ENCODE measurements at regions not wholly inside any gene's neighbourhood (a gene's known extent, or its start where the extent isn't known, plus 50 kb on each side); places are given as distances from the start of the nearest gene placed in this dataset.

DNA sequence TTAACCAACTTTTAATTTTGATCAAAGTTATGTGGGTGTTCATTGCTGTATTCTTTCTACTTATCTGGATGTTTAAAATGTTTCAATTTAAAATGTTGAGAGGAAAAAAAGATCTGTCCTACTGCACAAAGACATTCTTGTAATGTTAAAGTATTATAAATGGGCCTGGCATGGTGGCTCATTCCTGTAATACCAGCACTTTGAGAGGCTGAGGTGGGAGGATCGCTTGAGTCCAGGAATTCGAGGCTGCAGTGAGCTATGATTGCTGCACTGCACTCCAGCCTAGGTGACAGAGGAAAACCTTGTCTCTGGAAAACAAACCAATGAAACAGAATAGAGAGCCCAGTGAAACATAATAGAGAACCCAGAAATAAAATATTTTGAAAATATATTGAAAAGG lies 65.5 kb upstream of the LRRC8B start:
- intact Hi-C loops (cut with micrococcal nuclease; ENCODE audit: unreplicated experiment), result loop anchor here (5.0 kb wide), 1 partner anchor 77 kb away; no protein-coding TSS in a partner anchor

DNA sequence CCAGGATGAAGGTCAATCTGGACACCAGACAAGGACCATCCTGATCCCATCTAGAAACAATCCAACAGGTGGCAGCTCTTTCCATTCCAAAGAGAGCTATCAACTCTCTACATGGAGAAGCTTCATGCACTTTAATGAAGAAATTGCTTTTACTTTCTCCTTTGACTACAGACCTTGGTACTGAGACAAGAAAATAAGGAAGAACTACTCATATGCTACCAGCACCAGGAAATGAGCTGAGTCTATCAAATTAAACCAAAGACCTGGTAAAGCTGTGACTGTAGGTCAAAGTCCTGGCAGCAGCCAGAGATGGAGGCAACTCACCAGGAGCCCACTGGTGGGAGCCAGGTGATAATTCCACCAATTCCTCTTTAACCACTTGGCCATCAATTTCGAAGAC lies 64.3 kb upstream of the LRRC8B start:
- ChIA-PET POLR2A (no interaction called here), CTCF (ENCODE audit: low intra/inter-chr PET ratio, low total read pairs) (no interaction called here)
- in situ Hi-C loops (cut with HindIII; ENCODE audit: extremely low pct_ligation_motif_present, low pct_unique_long_range_greater_than_20kb), result loop anchor here (25.0 kb wide), 1 partner anchor 448 kb away; the partner anchor contains the start of gene GBP3
- Histone ChIP-seq H3K4me2 (ENCODE audit: low read depth, low read length) (no peak overlapping the region), H3K27ac (ENCODE audit: extremely low read length, insufficient read depth, low read length) (no peak overlapping the region), H4K20me1 (ENCODE audit: insufficient read depth, low read length) (no peaks in the 10 kb centered on the region), H3K79me2 (ENCODE audit: insufficient read depth, low read length) (no peaks in the 10 kb centered on the region), H3K9me3 (ENCODE audit: low read length) (no peaks in the 10 kb centered on the region), H3K4me1 (ENCODE audit: insufficient read depth, low read length) (no peaks in the 10 kb centered on the region), H3K4me3 (replicated peaks in 1 of 3; ENCODE audit: insufficient read depth in 1 of 3, low read depth in 2 of 3, low read length in 3 of 3) (no peak overlapping the region), H3K36me3 (replicated peaks in 1 of 2; ENCODE audit: control insufficient read depth in 1 of 2, insufficient read depth in 2 of 2, low read length in 2 of 2) (no peaks in the 10 kb centered on the region), H2AFZ (ENCODE audit: low read length) (no peak overlapping the region), H3K9ac (ENCODE audit: insufficient read depth, low read depth, low read length) (no peak overlapping the region), H3K27me3 (ENCODE audit: control insufficient read depth in 1 of 2, insufficient read depth in 2 of 2, low read length in 2 of 2) (no peaks in the 10 kb centered on the region)
- intact Hi-C loops (cut with micrococcal nuclease; ENCODE audit: unreplicated experiment), result no loop called here
- no TSS peak for BruUV-seq (replicated peaks)
- DNase-seq (ENCODE audit: low spot score), result no peak
- ATAC-seq, result no peak
- 0% methylated on average over 1 of the region's 1 CpG for WGBS (ENCODE audit: low lambda C conversion rate)
- FAIRE-seq, result no peak
- no peak for TF ChIP-seq ZNF251 (CRISPR knock-in tag; IDR thresholded peaks at IDR 0.05)
- TF ChIP-seq, protein P1, sequence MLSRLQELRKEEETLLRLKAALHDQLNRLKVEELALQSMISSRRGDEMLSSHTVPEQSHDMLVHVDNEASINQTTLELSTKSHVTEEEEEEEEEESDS (CRISPR knock-in tag; IDR thresholded peaks at IDR 0.05; ENCODE audit: borderline replicate concordance), result no peak
- no peak for TF ChIP-seq ZBTB34 (CRISPR knock-in tag; IDR thresholded peaks at IDR 0.05)
- TF ChIP-seq NRL (CRISPR knock-in tag; IDR thresholded peaks at IDR 0.05; ENCODE audit: borderline replicate concordance), result no peak
- no peak for TF ChIP-seq KDM6A (CRISPR knock-in tag; IDR thresholded peaks at IDR 0.05; ENCODE audit: low read depth)
- no peak for TF ChIP-seq E2F5 (CRISPR knock-in tag; conservative IDR thresholded peaks at IDR 0.05)
- TF ChIP-seq ZBTB7B (CRISPR knock-in tag; IDR thresholded peaks at IDR 0.05), result no peak
- TF ChIP-seq ZNF382 (CRISPR knock-in tag; IDR thresholded peaks at IDR 0.05; ENCODE audit: borderline replicate concordance), result no peak

More for the DNA sequence above, 65.5 kb upstream of the LRRC8B start:
- WGBS (ENCODE audit: low lambda C conversion rate), result 0% methylated on average over 2 of the region's 2 CpGs
- Histone ChIP-seq H3K27me3 (ENCODE audit: control insufficient read depth in 1 of 2, insufficient read depth in 2 of 2, low read length in 2 of 2) (no peaks in the 10 kb centered on the region), H3K4me2 (ENCODE audit: low read depth, low read length) (no peak overlapping the region), H2AFZ (ENCODE audit: low read length) (no peak overlapping the region), H3K4me1 (ENCODE audit: insufficient read depth, low read length) (no peaks in the 10 kb centered on the region), H3K9me3 (ENCODE audit: low read length) (no peaks in the 10 kb centered on the region), H4K20me1 (ENCODE audit: insufficient read depth, low read length) (no peaks in the 10 kb centered on the region), H3K9ac (ENCODE audit: insufficient read depth, low read depth, low read length) (no peak overlapping the region), H3K36me3 (replicated peaks in 1 of 2; ENCODE audit: control insufficient read depth in 1 of 2, insufficient read depth in 2 of 2, low read length in 2 of 2) (no peaks in the 10 kb centered on the region), H3K4me3 (replicated peaks in 1 of 3; ENCODE audit: insufficient read depth in 1 of 3, low read depth in 2 of 3, low read length in 3 of 3) (no peak overlapping the region), H3K79me2 (ENCODE audit: insufficient read depth, low read length) (no peaks in the 10 kb centered on the region), H3K27ac (ENCODE audit: extremely low read length, insufficient read depth, low read length) (no peak overlapping the region)
- ATAC-seq (no peak), FAIRE-seq (no peak), DNase-seq (ENCODE audit: low spot score) (no peak)
- no TSS peak for BruUV-seq (replicated peaks)
- in situ Hi-C loops (cut with HindIII; ENCODE audit: extremely low pct_ligation_motif_present, low pct_unique_long_range_greater_than_20kb), result loop anchor here (25.0 kb wide), 1 partner anchor 447 kb away; the partner anchor contains the start of gene GBP3
- ChIA-PET CTCF (ENCODE audit: low intra/inter-chr PET ratio, low total read pairs) (no interaction called here), POLR2A (no interaction called here)
- no peak for TF ChIP-seq E2F5 (CRISPR knock-in tag; conservative IDR thresholded peaks at IDR 0.05)
- TF ChIP-seq, protein P2, sequence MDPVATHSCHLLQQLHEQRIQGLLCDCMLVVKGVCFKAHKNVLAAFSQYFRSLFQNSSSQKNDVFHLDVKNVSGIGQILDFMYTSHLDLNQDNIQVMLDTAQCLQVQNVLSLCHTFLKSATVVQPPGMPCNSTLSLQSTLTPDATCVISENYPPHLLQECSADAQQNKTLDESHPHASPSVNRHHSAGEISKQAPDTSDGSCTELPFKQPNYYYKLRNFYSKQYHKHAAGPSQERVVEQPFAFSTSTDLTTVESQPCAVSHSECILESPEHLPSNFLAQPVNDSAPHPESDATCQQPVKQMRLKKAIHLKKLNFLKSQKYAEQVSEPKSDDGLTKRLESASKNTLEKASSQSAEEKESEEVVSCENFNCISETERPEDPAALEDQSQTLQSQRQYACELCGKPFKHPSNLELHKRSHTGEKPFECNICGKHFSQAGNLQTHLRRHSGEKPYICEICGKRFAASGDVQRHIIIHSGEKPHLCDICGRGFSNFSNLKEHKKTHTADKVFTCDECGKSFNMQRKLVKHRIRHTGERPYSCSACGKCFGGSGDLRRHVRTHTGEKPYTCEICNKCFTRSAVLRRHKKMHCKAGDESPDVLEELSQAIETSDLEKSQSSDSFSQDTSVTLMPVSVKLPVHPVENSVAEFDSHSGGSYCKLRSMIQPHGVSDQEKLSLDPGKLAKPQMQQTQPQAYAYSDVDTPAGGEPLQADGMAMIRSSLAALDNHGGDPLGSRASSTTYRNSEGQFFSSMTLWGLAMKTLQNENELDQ (CRISPR knock-in tag; IDR thresholded peaks at IDR 0.05; ENCODE audit: borderline replicate concordance), result no peak
- no peak for TF ChIP-seq XBP1 (CRISPR knock-in tag; IDR thresholded peaks at IDR 0.05)

Measured in HepG2 (cell line).